CD14-positive monocyte (primary cell): ENCODE measurements at regions not wholly inside any gene's neighbourhood (a gene's known extent, or its start where the extent isn't known, plus 50 kb on each side); places are given as distances from the start of the nearest gene placed in this dataset.

Experiments
- DNase-seq, 3 donors: peaks; one replicate each; pipeline ENCODE4 v3.0.0-alpha.2; 2011 to 2022
- H2AFZ ChIP-seq: 2 replicates; pipeline ENCODE4 v1.6.0; 2012; ENCODE audit warnings: mild to moderate bottlenecking, low read depth, low read length, inconsistent platforms; ENCODE audit not compliant: insufficient read depth, poor library complexity, severe bottlenecking
- H3K27ac ChIP-seq, 2 donors: 1 replicate in 1 of 2; 2 replicates in 1 of 2; pipeline ENCODE4 v1.5.1; 2012 to 2013; ENCODE audit warnings: low read length in 2 of 2, control low read depth in 1 of 2, inconsistent platforms in 1 of 2, low read depth in 1 of 2, mild to moderate bottlenecking in 1 of 2
- H3K27me3 ChIP-seq, 2 donors: one replicate each; pipeline versions ENCODE4 v1.6.0 to v1.6.1; 2011 to 2013; ENCODE audit warnings: low read length in 2 of 2; ENCODE audit not compliant: control insufficient read depth in 2 of 2, insufficient read depth in 2 of 2
- H3K36me3 ChIP-seq, 2 donors: replicated peaks in 1 of 2; 1 replicate in 1 of 2; 2 replicates in 1 of 2; pipeline versions ENCODE4 v1.5.1 to v1.6.1; 2012 to 2013; ENCODE audit warnings: low read length in 2 of 2, control low read depth in 1 of 2, inconsistent platforms in 1 of 2, mild to moderate bottlenecking in 1 of 2; ENCODE audit not compliant: insufficient read depth in 2 of 2, control insufficient read depth in 1 of 2
- H3K4me1 ChIP-seq, 2 donors: 1 replicate in 1 of 2; 2 replicates in 1 of 2; pipeline versions ENCODE4 v1.5.1 to v1.6.1; 2012 to 2013; ENCODE audit warnings: low read length in 2 of 2, control low read depth in 1 of 2, inconsistent platforms in 1 of 2, mild to moderate bottlenecking in 1 of 2, moderate library complexity in 1 of 2; ENCODE audit not compliant: insufficient read depth in 2 of 2, control insufficient read depth in 1 of 2
- H3K4me2 ChIP-seq: replicated peaks from 2 replicates; pipeline ENCODE3; 2012; ENCODE audit warnings: low read length, moderate library complexity, mild to moderate bottlenecking; ENCODE audit not compliant: poor library complexity, severe bottlenecking; ENCODE audit errors: extremely low read depth
- H3K4me3 ChIP-seq, 3 experiments: fragments of 200-600 bp in 1 of 3; sonication (generic) in 1 of 3; replicated peaks in 1 of 3; 1 replicate in 2 of 3; 2 replicates in 1 of 3; pipeline ENCODE4 v1.5.1; 2011 to 2013; ENCODE audit warnings: low read length in 3 of 3, mild to moderate bottlenecking in 3 of 3, control low read depth in 2 of 3, low read depth in 2 of 3, inconsistent platforms in 1 of 3, moderate library complexity in 1 of 3
- H3K79me2 ChIP-seq: 2 replicates; pipeline ENCODE4 v1.6.0; 2012; ENCODE audit warnings: mild to moderate bottlenecking, control low read depth, inconsistent platforms, low read length, moderate library complexity; ENCODE audit not compliant: insufficient read depth
- H3K9ac ChIP-seq: 2 replicates; pipeline ENCODE4 v1.6.0; 2017; ENCODE audit warnings: low read length, mild to moderate bottlenecking; ENCODE audit not compliant: insufficient read depth, poor library complexity, severe bottlenecking
- H3K9me3 ChIP-seq, 2 donors: replicated peaks in 1 of 2; 1 replicate in 1 of 2; 2 replicates in 1 of 2; pipeline versions ENCODE4 v1.5.1 to v1.6.1; 2012 to 2013; ENCODE audit warnings: low read length in 2 of 2, control low read depth in 1 of 2; ENCODE audit not compliant: control insufficient read depth in 1 of 2, insufficient read depth in 1 of 2
- H4K20me1 ChIP-seq: 2 replicates; pipeline ENCODE4 v1.6.0; 2012; ENCODE audit warnings: mild to moderate bottlenecking, low read length, control low read depth, moderate library complexity; ENCODE audit not compliant: insufficient read depth
- H3K27ac Mint-ChIP-seq, 7 donors: one replicate each; pipeline ENCODE4 v1.8.0; 2020; ENCODE audit warnings: mild to moderate bottlenecking in 7 of 7, mixed read lengths in 7 of 7, moderate library complexity in 6 of 7, inconsistent platforms in 2 of 7
- H3K27me3 Mint-ChIP-seq, 3 donors: one replicate each; pipeline ENCODE4 v1.8.0; 2021 to 2022; ENCODE audit warnings: low read depth in 3 of 3, mild to moderate bottlenecking in 3 of 3, mixed read lengths in 3 of 3, moderate library complexity in 3 of 3, inconsistent platforms in 1 of 3
- H3K36me3 Mint-ChIP-seq, 2 donors: one replicate each; pipeline ENCODE4 v1.8.0; 2020; ENCODE audit warnings: mixed read lengths in 2 of 2, inconsistent platforms in 1 of 2, mild to moderate bottlenecking in 1 of 2
- H3K4me1 Mint-ChIP-seq: one replicate; pipeline ENCODE4 v1.8.0; 2020; ENCODE audit warnings: mild to moderate bottlenecking, mixed read lengths
- H3K4me3 Mint-ChIP-seq, 2 donors: one replicate each; pipeline ENCODE4 v1.8.0; 2020; ENCODE audit warnings: mild to moderate bottlenecking in 2 of 2, mixed read lengths in 2 of 2, moderate library complexity in 1 of 2
- H3K9me3 Mint-ChIP-seq, 7 donors: one replicate each; pipeline ENCODE4 v1.8.0; 2020 to 2022; ENCODE audit warnings: mixed read lengths in 7 of 7, mild to moderate bottlenecking in 6 of 7, moderate library complexity in 6 of 7, inconsistent platforms in 2 of 7
- WGBS: methylation state at CpG from one replicate; pipeline ENCODE4 v1.1.5; 2013; ENCODE audit warnings: missing lambda C conversion rate; ENCODE audit not compliant: insufficient coverage; 5-methylcytosine and 5-hydroxymethylcytosine counted together
- intact Hi-C, 2 donors: fragments of 100-400 bp; cut with micrococcal nuclease; formaldehyde crosslinking; loops; one replicate each; pipeline versions ENCODE4 v1.15.0 to v1.15.1; 2023
- TF ChIP-seq, protein P1 (sequence below): fragments of 200-600 bp; IDR thresholded peaks from one replicate; pipeline ENCODE4 v1.8.0; 2022; ENCODE audit warnings: antibody characterized with exemption, mild to moderate bottlenecking

DNA sequence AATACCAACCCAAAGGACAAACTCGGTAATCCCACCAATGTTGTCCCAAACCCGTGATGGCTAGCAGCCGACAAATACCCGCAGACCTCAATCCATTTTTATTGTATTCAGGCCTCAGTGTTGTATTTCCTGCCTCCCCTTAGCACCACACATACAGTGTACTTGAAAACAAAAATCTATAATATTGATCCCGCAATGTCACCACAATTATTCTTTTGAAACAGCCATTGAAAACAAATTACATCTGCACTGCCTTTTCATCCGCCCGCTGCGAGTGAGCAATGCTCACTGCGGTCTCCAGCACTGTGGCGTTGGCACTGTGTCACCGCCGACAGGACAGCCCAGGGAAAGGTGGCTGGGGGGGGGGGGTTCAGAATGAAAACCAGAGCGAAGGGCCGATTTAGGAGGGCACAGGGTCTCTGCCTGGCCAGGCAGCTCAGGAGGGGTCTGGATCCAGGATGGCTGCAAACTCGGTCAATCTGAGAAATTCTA is 385.8 kb upstream of the ZNF507 start:
- H3K27ac ChIP-seq: no peak overlapping the region
- H4K20me1 ChIP-seq: no peaks in the 10 kb centered on the region
- peaks cover 0 to 7% (median 1%) of the 10 kb centered on the region in 3 donors for H3K27me3 Mint-ChIP-seq
- no peak overlapping the region for H3K4me2 ChIP-seq
- peaks cover 0 to 7% (median 5%) of the 10 kb centered on the region in 7 donors for H3K9me3 Mint-ChIP-seq
- intact Hi-C loops: no loop called here
- TF ChIP-seq, protein P1, sequence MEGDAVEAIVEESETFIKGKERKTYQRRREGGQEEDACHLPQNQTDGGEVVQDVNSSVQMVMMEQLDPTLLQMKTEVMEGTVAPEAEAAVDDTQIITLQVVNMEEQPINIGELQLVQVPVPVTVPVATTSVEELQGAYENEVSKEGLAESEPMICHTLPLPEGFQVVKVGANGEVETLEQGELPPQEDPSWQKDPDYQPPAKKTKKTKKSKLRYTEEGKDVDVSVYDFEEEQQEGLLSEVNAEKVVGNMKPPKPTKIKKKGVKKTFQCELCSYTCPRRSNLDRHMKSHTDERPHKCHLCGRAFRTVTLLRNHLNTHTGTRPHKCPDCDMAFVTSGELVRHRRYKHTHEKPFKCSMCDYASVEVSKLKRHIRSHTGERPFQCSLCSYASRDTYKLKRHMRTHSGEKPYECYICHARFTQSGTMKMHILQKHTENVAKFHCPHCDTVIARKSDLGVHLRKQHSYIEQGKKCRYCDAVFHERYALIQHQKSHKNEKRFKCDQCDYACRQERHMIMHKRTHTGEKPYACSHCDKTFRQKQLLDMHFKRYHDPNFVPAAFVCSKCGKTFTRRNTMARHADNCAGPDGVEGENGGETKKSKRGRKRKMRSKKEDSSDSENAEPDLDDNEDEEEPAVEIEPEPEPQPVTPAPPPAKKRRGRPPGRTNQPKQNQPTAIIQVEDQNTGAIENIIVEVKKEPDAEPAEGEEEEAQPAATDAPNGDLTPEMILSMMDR: no peak
- no peak for DNase-seq
- H3K4me1 Mint-ChIP-seq: no peaks in the 10 kb centered on the region
- H3K36me3 ChIP-seq: no peaks in the 10 kb centered on the region
- no peak overlapping the region for H3K27ac Mint-ChIP-seq
- H3K79me2 ChIP-seq: no peaks in the 10 kb centered on the region
- no peak overlapping the region for H3K9ac ChIP-seq
- H3K4me3 Mint-ChIP-seq: no peak overlapping the region
- no peak overlapping the region for H2AFZ ChIP-seq
- no peaks in the 10 kb centered on the region for H3K9me3 ChIP-seq
- WGBS: 90% methylated on average over 10 of the region's 15 CpGs
- no peaks in the 10 kb centered on the region for H3K4me1 ChIP-seq
- H3K27me3 ChIP-seq: no peaks in the 10 kb centered on the region
- no peaks in the 10 kb centered on the region for H3K36me3 Mint-ChIP-seq
- H3K4me3 ChIP-seq: no peak overlapping the region

DNA sequence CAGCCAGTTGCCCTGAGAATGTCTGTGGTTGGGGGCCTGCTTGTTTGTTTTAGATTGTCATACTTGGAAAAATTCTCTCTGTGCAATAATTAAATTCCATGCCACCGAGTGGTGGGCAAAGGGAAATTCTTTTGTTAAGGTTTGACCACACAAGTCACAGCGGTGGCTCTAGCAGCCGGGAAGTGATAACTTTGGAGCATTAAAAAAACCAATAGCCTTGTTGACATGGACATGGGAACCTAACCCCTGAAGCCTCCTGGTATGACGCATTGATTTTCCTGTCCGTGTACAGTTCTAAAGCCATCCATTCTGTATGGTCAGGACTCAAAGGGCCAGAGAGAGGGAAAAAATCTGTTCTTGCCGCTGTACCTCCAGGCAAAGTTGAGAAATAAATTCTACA is 384.9 kb upstream of the ZNF507 start:
- Mint-ChIP-seq H3K9me3 (peaks cover 0 to 7% (median 2%) of the 10 kb centered on the region in 7 donors), H3K36me3 (no peaks in the 10 kb centered on the region), H3K27me3 (peaks cover 0 to 5% (median 2%) of the 10 kb centered on the region in 3 donors), H3K4me3 (no peak overlapping the region), H3K4me1 (no peaks in the 10 kb centered on the region), H3K27ac (no peak overlapping the region)
- no peak overlapping the region for H2AFZ ChIP-seq
- no peaks in the 10 kb centered on the region for H3K27me3 ChIP-seq
- H3K9ac ChIP-seq: no peak overlapping the region
- TF ChIP-seq, protein P1: no peak
- intact Hi-C loops: no loop called here
- no peak overlapping the region for H3K4me2 ChIP-seq
- WGBS: 88% methylated on average over 3 of the region's 6 CpGs
- no peak overlapping the region for H3K4me3 ChIP-seq
- no peaks in the 10 kb centered on the region for H3K4me1 ChIP-seq
- no peaks in the 10 kb centered on the region for H3K79me2 ChIP-seq
- DNase-seq: no peak
- H3K27ac ChIP-seq: no peak overlapping the region
- H4K20me1 ChIP-seq: no peaks in the 10 kb centered on the region
- no peaks in the 10 kb centered on the region for H3K9me3 ChIP-seq
- no peaks in the 10 kb centered on the region for H3K36me3 ChIP-seq
